Caco-2 (cell line): ENCODE measurements at regions not wholly inside any gene's neighbourhood (a gene's known extent, or its start where the extent isn't known, plus 50 kb on each side); places are given as distances from the start of the nearest gene placed in this dataset.

Experiments
- BruUV-seq: library from RNA; stranded (reverse); fragments of 400-500 nt; replicated peaks from 2 replicates; lab custom pipeline; 2021; lab: Mats Ljungman, UMichigan
- CTCF ChIA-PET: fragments of 300-600 bp; sonication (Branson Sonifier 250); formaldehyde crosslinking; loops from one replicate; lab custom pipeline; 2022; ENCODE audit warnings: antibody characterized with exemption; lab: Charles Lee
- POLR2A ChIA-PET: fragments of 300-600 bp; sonication (Branson Sonifier 250); formaldehyde crosslinking; loops from one replicate; lab custom pipeline; 2022; ENCODE audit warnings: antibody characterized with exemption; lab: Charles Lee
- DNase-seq, 2 experiments: peaks; one replicate each; pipeline versions ENCODE4 v3.0.0 to v3.0.0-alpha.2; 2020 to 2022
- H3K27me3 ChIP-seq: replicated peaks from 2 replicates; pipeline ENCODE4 v1.6.0; 2011; ENCODE audit warnings: low read length; ENCODE audit not compliant: control insufficient read depth, insufficient read depth
- H3K36me3 ChIP-seq: 2 replicates; pipeline ENCODE4 v1.5.1; 2011; ENCODE audit warnings: low read length; ENCODE audit not compliant: control insufficient read depth, insufficient read depth
- H3K4me1 ChIP-seq: fragments of 250-450 bp; sonication (Bioruptor Pico); 2 replicates; pipeline ENCODE4 v1.5.1; 2020; ENCODE audit warnings: mild to moderate bottlenecking
- H3K4me3 ChIP-seq: 2 replicates; pipeline ENCODE4 v1.5.1; 2011; ENCODE audit warnings: low read depth, mild to moderate bottlenecking, control low read depth, low read length
- H3K9me3 ChIP-seq: fragments of 250-450 bp; sonication (Bioruptor Pico); 2 replicates; pipeline ENCODE4 v1.5.1; 2020; ENCODE audit warnings: mild to moderate bottlenecking, moderate library complexity
- H3K27ac Mint-ChIP-seq: one replicate; pipeline ENCODE4 v1.8.0; 2022; ENCODE audit warnings: mixed read lengths; ENCODE audit not compliant: unreplicated experiment
- H3K27me3 Mint-ChIP-seq: one replicate; pipeline ENCODE4 v1.8.0; 2022; ENCODE audit warnings: mixed read lengths; ENCODE audit not compliant: insufficient read depth, unreplicated experiment
- H3K36me3 Mint-ChIP-seq: one replicate; pipeline ENCODE4 v1.8.0; 2022; ENCODE audit warnings: mild to moderate bottlenecking, mixed read lengths; ENCODE audit not compliant: insufficient read depth, unreplicated experiment
- H3K4me1 Mint-ChIP-seq: one replicate; pipeline ENCODE4 v1.8.0; 2022; ENCODE audit warnings: low read depth, mixed read lengths; ENCODE audit not compliant: unreplicated experiment
- H3K4me3 Mint-ChIP-seq: one replicate; pipeline ENCODE4 v1.8.0; 2022; ENCODE audit warnings: mild to moderate bottlenecking, moderate library complexity, mixed read lengths; ENCODE audit not compliant: unreplicated experiment
- H3K9me3 Mint-ChIP-seq: one replicate; pipeline ENCODE4 v1.8.0; 2022; ENCODE audit warnings: mixed read lengths; ENCODE audit not compliant: unreplicated experiment
- CTCF ChIP-seq, 2 experiments: fragments of 200-600 bp in 1 of 2; IDR thresholded peaks; 1 replicate in 1 of 2; 2 replicates in 1 of 2; pipeline versions ENCODE4 v1.5.1 to v1.8.0; 2011 to 2022; ENCODE audit warnings: antibody characterized with exemption in 1 of 2, control low read depth in 1 of 2, inconsistent platforms in 1 of 2, low read depth in 1 of 2, low read length in 1 of 2, mild to moderate bottlenecking in 1 of 2, moderate library complexity in 1 of 2; ENCODE audit not compliant: insufficient read depth in 1 of 2, severe bottlenecking in 1 of 2, unreplicated experiment in 1 of 2
- intact Hi-C: fragments of 100-400 bp; cut with micrococcal nuclease; formaldehyde crosslinking; loops from one replicate; pipeline ENCODE4 v1.10.0; 2022; ENCODE audit not compliant: unreplicated experiment

- H3K4me3 Mint-ChIP-seq, result no peak overlapping the region
- no peaks in the 10 kb centered on the region for H3K27me3 Mint-ChIP-seq
- DNase-seq, result no peak
- no TSS peak for BruUV-seq
- Histone ChIP-seq H3K36me3 (no peaks in the 10 kb centered on the region), H3K4me1 (peaks cover 29% of the 10 kb centered on the region), H3K9me3 (peaks cover 3% of the 10 kb centered on the region; the same call in 1 of the 2 replicates), H3K4me3 (no peak overlapping the region), H3K27me3 (no peaks in the 10 kb centered on the region)
- POLR2A ChIA-PET, result no interaction called here
- peaks cover 24% of the 10 kb centered on the region for H3K9me3 Mint-ChIP-seq
- H3K4me1 Mint-ChIP-seq, result peaks cover 18% of the 10 kb centered on the region
- CTCF ChIA-PET, result no interaction called here
- no peak for TF ChIP-seq CTCF (IDR thresholded peaks at IDR 0.05; ENCODE audit: insufficient read depth in 1 of 2, low read depth in 1 of 2, low read length in 1 of 2, severe bottlenecking in 1 of 2, unreplicated experiment in 1 of 2)
- no peaks in the 10 kb centered on the region for H3K36me3 Mint-ChIP-seq
- intact Hi-C loops, result no loop called here
- no peak overlapping the region for H3K27ac Mint-ChIP-seq
Measured at GRCh38 chr12:94055528-94055927, 92.8 kb upstream of the PLXNC1 start.

- Mint-ChIP-seq H3K27me3 (no peaks in the 10 kb centered on the region), H3K36me3 (no peaks in the 10 kb centered on the region), H3K4me1 (peaks cover 18% of the 10 kb centered on the region), H3K27ac (no peak overlapping the region), H3K4me3 (no peak overlapping the region), H3K9me3 (peaks cover 14% of the 10 kb centered on the region)
- H3K27me3 ChIP-seq, result no peaks in the 10 kb centered on the region
- POLR2A ChIA-PET, result no interaction called here
- H3K4me3 ChIP-seq, result no peak overlapping the region
- peaks cover 3% of the 10 kb centered on the region; the same call in 1 of the 2 replicates for H3K9me3 ChIP-seq
- H3K36me3 ChIP-seq, result no peaks in the 10 kb centered on the region
- intact Hi-C loops, result no loop called here
- no TSS peak for BruUV-seq
- TF ChIP-seq CTCF (IDR thresholded peaks at IDR 0.05; ENCODE audit: insufficient read depth in 1 of 2, low read depth in 1 of 2, low read length in 1 of 2, severe bottlenecking in 1 of 2, unreplicated experiment in 1 of 2), result no peak
- H3K4me1 ChIP-seq, result peaks cover 29% of the 10 kb centered on the region
- no peak for DNase-seq
- CTCF ChIA-PET, result no interaction called here
Measured at GRCh38 chr12:94056419-94057158, 91.8 kb upstream of the PLXNC1 start.

GRCh38 chr12:94057262-94058151, 90.9 kb upstream of the PLXNC1 start:
- peaks cover 3% of the 10 kb centered on the region; the same call in 1 of the 2 replicates for H3K9me3 ChIP-seq
- H3K36me3 Mint-ChIP-seq, result no peaks in the 10 kb centered on the region
- no peaks in the 10 kb centered on the region for H3K27me3 ChIP-seq
- peak; percentile 72 to 74 for DNase-seq
- no peak overlapping the region for H3K4me3 ChIP-seq
- POLR2A ChIA-PET, result no interaction called here
- intact Hi-C loops, result no loop called here
- no peaks in the 10 kb centered on the region for H3K36me3 ChIP-seq
- peak overlapping the region; percentile 19 for H3K27ac Mint-ChIP-seq
- no peaks in the 10 kb centered on the region for H3K27me3 Mint-ChIP-seq
- BruUV-seq, result no TSS peak
- no peak for TF ChIP-seq CTCF (IDR thresholded peaks at IDR 0.05; ENCODE audit: insufficient read depth in 1 of 2, low read depth in 1 of 2, low read length in 1 of 2, severe bottlenecking in 1 of 2, unreplicated experiment in 1 of 2)
- H3K4me1 Mint-ChIP-seq, result peaks cover 18% of the 10 kb centered on the region
- H3K9me3 Mint-ChIP-seq, result peaks cover 10% of the 10 kb centered on the region
- CTCF ChIA-PET, result interaction anchor here (0.7 kb wide), 1 partner anchor 23 kb away, joined by 3 read pairs; no protein-coding TSS in a partner anchor
- H3K4me1 ChIP-seq, result peaks cover 29% of the 10 kb centered on the region
- H3K4me3 Mint-ChIP-seq, result no peak overlapping the region
